Neural cell (in vitro differentiated cells): ENCODE measurements at regions not wholly inside any gene's neighbourhood (a gene's known extent, or its start where the extent isn't known, plus 50 kb on each side); places are given as distances from the start of the nearest gene placed in this dataset.

Experiments
- H2AFZ ChIP-seq: fragments of 200-600, 300-800 bp; sonication (generic), shearing (Covaris generic); 2 replicates; pipeline ENCODE4 v1.6.0; 2014; ENCODE audit warnings: low read depth, mild to moderate bottlenecking, antibody characterized with exemption, low read length, moderate library complexity
- H3F3A ChIP-seq: fragments of 200-600 bp; shearing (Covaris generic); 2 replicates; pipeline ENCODE4 v1.6.1; 2016; ENCODE audit warnings: mild to moderate bottlenecking, moderate library complexity, mixed read lengths, antibody characterized with exemption, low read length; ENCODE audit not compliant: insufficient read depth, poor library complexity, severe bottlenecking
- H3K27ac ChIP-seq: fragments of 200-600, 300-800 bp; sonication (generic), shearing (Covaris generic); 2 replicates; pipeline ENCODE4 v1.5.1; 2014; ENCODE audit warnings: mild to moderate bottlenecking, low read length, moderate library complexity
- H3K27me3 ChIP-seq: fragments of 300-800, 200-600 bp; sonication (generic), shearing (Covaris generic); 2 replicates; pipeline ENCODE4 v1.6.0; 2014; ENCODE audit warnings: mild to moderate bottlenecking, low read depth, low read length, moderate library complexity; ENCODE audit not compliant: insufficient read depth
- H3K36me3 ChIP-seq: fragments of 300-800, 200-600 bp; sonication (generic), shearing (Covaris generic); 2 replicates; pipeline ENCODE4 v1.5.1; 2014; ENCODE audit warnings: mild to moderate bottlenecking, antibody characterized with exemption, low read length, moderate library complexity; ENCODE audit not compliant: insufficient read depth
- H3K4me2 ChIP-seq: fragments of 300-800, 200-600 bp; sonication (generic), shearing (Covaris generic); 2 replicates; pipeline ENCODE4 v1.6.0; 2014; ENCODE audit warnings: mild to moderate bottlenecking, low read length
- H3K4me3 ChIP-seq: fragments of 300-800, 200-600 bp; sonication (generic), shearing (Covaris generic); 2 replicates; pipeline ENCODE4 v1.5.1; 2014; ENCODE audit warnings: mild to moderate bottlenecking, low read length, moderate library complexity
- H3K79me2 ChIP-seq: fragments of 200-600 bp; shearing (Covaris generic); replicated peaks from 2 replicates; pipeline ENCODE4 v1.6.0; 2014; ENCODE audit warnings: mild to moderate bottlenecking, low read length, moderate library complexity; ENCODE audit not compliant: insufficient read depth
- H3K9ac ChIP-seq: fragments of 300-800, 200-600 bp; sonication (generic), shearing (Covaris generic); 2 replicates; pipeline ENCODE4 v1.6.1; 2016; ENCODE audit warnings: mild to moderate bottlenecking, low read length, mixed read lengths
- H3K9me2 ChIP-seq: fragments of 200-600 bp; shearing (Covaris generic); 2 replicates; pipeline ENCODE4 v1.6.1; 2016; ENCODE audit warnings: mild to moderate bottlenecking, low read length, mixed read lengths; ENCODE audit not compliant: insufficient read depth
- H3K9me3 ChIP-seq: fragments of 200-600, 300-800 bp; sonication (generic), shearing (Covaris generic); 2 replicates; pipeline ENCODE4 v1.6.1; 2016; ENCODE audit warnings: mild to moderate bottlenecking, mixed run types, low read length, moderate library complexity, mixed read lengths
- H4K20me1 ChIP-seq: fragments of 200-600 bp; shearing (Covaris generic); 2 replicates; pipeline ENCODE4 v1.6.1; 2016; ENCODE audit warnings: mild to moderate bottlenecking, mixed run types; ENCODE audit not compliant: insufficient read depth
- CTCF ChIP-seq: fragments of 450-650 bp; IDR thresholded peaks from 2 replicates; pipeline ENCODE4 v1.5.1; 2014; ENCODE audit warnings: antibody characterized with exemption, mild to moderate bottlenecking, moderate library complexity; ENCODE audit not compliant: poor library complexity, severe bottlenecking
- EP300 ChIP-seq: fragments of 450-650 bp; conservative IDR thresholded peaks from 2 replicates; pipeline ENCODE4 v1.6.1; 2014; ENCODE audit warnings: antibody characterized with exemption, mild to moderate bottlenecking, moderate library complexity; ENCODE audit not compliant: poor library complexity, severe bottlenecking
- EZH2 ChIP-seq: fragments of 200-600, 300-800 bp; shearing (Covaris generic), sonication (generic); IDR thresholded peaks from 2 replicates; pipeline ENCODE4 v1.6.1; 2014; ENCODE audit warnings: antibody characterized with exemption, low read length, borderline replicate concordance, mild to moderate bottlenecking; ENCODE audit not compliant: insufficient read depth, poor library complexity, severe bottlenecking
- MXI1 ChIP-seq: fragments of 450-650 bp; conservative IDR thresholded peaks from 2 replicates; pipeline ENCODE4 v1.6.1; 2014; ENCODE audit warnings: antibody characterized with exemption, mild to moderate bottlenecking; ENCODE audit not compliant: poor library complexity, severe bottlenecking
- POLR2AphosphoS5 ChIP-seq: IDR thresholded peaks from 2 replicates; pipeline ENCODE4 v1.6.1; 2012
- RAD21 ChIP-seq: fragments of 450-650 bp; conservative IDR thresholded peaks from 2 replicates; pipeline ENCODE4 v1.6.1; 2014; ENCODE audit warnings: antibody characterized with exemption, mild to moderate bottlenecking, moderate library complexity
- REST ChIP-seq: IDR thresholded peaks from 2 replicates; pipeline ENCODE4 v1.6.1; 2012; ENCODE audit warnings: borderline replicate concordance
- SMC3 ChIP-seq: fragments of 450-650 bp; conservative IDR thresholded peaks from 2 replicates; pipeline ENCODE4 v1.6.1; 2014; ENCODE audit warnings: antibody characterized with exemption, mild to moderate bottlenecking, moderate library complexity; ENCODE audit not compliant: poor library complexity
- TAF1 ChIP-seq: IDR thresholded peaks from 2 replicates; pipeline ENCODE4 v1.6.1; 2012; ENCODE audit warnings: low read depth

- H3K27me3 ChIP-seq, result no peaks in the 10 kb centered on the region
- H3K9me3 ChIP-seq, result no peaks in the 10 kb centered on the region
- no peaks in the 10 kb centered on the region for H4K20me1 ChIP-seq
- no peaks in the 10 kb centered on the region for H3K9me2 ChIP-seq
- TF ChIP-seq RAD21 (no peak), POLR2AphosphoS5 (no peak), SMC3 (no peak), EP300 (no peak), EZH2 (no peak), TAF1 (no peak), REST (no peak), CTCF (no peak), MXI1 (no peak)
- H3K79me2 ChIP-seq, result no peaks in the 10 kb centered on the region
- H3K27ac ChIP-seq, result no peak overlapping the region
- H3K4me2 ChIP-seq, result no peak overlapping the region
- no peak overlapping the region for H2AFZ ChIP-seq
- H3K4me3 ChIP-seq, result no peak overlapping the region
- no peaks in the 10 kb centered on the region for H3F3A ChIP-seq
- H3K36me3 ChIP-seq, result no peaks in the 10 kb centered on the region
- no peak overlapping the region for H3K9ac ChIP-seq
Measured at GRCh38 chr5:110932755-110933488, 138.6 kb upstream of the TSLP start.

GRCh38 chr5:110940136-110940535 lies 131.4 kb upstream of the TSLP start:
- Histone ChIP-seq H3K27ac (no peak overlapping the region), H3K79me2 (no peaks in the 10 kb centered on the region), H3K9ac (no peak overlapping the region), H4K20me1 (no peaks in the 10 kb centered on the region), H3K9me3 (no peaks in the 10 kb centered on the region), H3K9me2 (no peaks in the 10 kb centered on the region), H3K4me3 (no peak overlapping the region), H2AFZ (no peak overlapping the region), H3K36me3 (no peaks in the 10 kb centered on the region), H3K27me3 (no peaks in the 10 kb centered on the region), H3K4me2 (no peak overlapping the region), H3F3A (no peaks in the 10 kb centered on the region)
- TF ChIP-seq TAF1 (no peak), MXI1 (no peak), REST (no peak), POLR2AphosphoS5 (no peak), EZH2 (no peak)
